ENCODE measurements at regions not wholly inside any gene's neighbourhood (a gene's known extent, or its start where the extent isn't known, plus 50 kb on each side); places are given as distances from the start of the nearest gene placed in this dataset.

DNA sequence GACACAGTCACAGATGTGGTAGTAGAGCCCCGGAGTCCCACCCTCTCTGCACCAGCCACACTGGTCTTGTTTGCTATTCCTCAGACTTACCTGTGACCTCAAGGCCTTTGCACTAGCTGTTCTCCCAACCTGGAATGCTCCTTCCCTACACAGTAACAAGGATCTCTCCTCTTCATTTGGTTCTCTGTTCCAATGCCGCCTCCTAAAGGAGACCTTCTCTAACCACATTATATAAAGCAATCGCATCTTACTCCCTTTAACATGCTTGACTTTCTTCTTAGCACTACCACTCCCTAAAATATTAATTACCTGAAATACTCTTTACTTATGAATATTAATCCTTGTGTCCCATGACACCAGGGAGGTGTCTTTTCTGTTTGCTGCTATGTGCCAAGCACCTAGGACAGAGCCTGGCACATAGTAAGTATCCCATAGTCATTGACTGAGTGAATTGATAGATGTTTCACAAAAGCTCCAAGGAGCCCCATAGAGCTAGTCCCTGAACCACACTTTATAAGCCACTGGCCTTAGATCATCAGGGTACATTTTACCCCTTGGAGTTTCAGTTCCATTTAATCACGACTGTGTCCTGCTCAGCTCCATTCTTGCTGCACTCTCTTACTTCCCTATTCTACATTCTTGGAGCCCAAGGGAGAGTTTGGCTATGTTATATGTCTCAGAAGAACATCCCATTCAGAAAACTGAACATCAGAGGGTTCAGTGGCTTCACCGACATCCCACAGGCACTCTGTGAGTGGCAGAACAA lies 312.7 kb downstream of the RAB28 start (continued):
- TF ChIP-seq, protein P1, sequence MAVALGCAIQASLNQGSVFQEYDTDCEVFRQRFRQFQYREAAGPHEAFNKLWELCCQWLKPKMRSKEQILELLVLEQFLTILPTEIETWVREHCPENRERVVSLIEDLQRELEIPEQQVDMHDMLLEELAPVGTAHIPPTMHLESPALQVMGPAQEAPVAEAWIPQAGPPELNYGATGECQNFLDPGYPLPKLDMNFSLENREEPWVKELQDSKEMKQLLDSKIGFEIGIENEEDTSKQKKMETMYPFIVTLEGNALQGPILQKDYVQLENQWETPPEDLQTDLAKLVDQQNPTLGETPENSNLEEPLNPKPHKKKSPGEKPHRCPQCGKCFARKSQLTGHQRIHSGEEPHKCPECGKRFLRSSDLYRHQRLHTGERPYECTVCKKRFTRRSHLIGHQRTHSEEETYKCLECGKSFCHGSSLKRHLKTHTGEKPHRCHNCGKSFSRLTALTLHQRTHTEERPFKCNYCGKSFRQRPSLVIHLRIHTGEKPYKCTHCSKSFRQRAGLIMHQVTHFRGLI (tag by site-specific recombination; IDR thresholded peaks at IDR 0.05), result no peak
- no peak for TF ChIP-seq ZNF266 (tag by site-specific recombination; IDR thresholded peaks at IDR 0.05; ENCODE audit: low read depth)

- no peak overlapping the region for H3K4me3 ChIP-seq (ENCODE audit: low read depth, low read length)
- H3K4me1 ChIP-seq (ENCODE audit: control insufficient read depth, insufficient read depth, low read length), result no peaks in the 10 kb centered on the region
- CTCF ChIA-PET, result no interaction called here
- no peak overlapping the region for H3K27ac ChIP-seq (ENCODE audit: extremely low read depth, low read depth, low read length)
- no peaks in the 10 kb centered on the region for H3K9me3 ChIP-seq (ENCODE audit: control insufficient read depth, insufficient read depth, low read depth, low read length)
- no peak for TF ChIP-seq ZNF560 (tag by site-specific recombination; IDR thresholded peaks at IDR 0.05; ENCODE audit: borderline replicate concordance)
- no peak for TF ChIP-seq ZNF629 (tag by site-specific recombination; IDR thresholded peaks at IDR 0.05)
- no peak for TF ChIP-seq ZNF394 (tag by site-specific recombination; IDR thresholded peaks at IDR 0.05; ENCODE audit: borderline replicate concordance)
- TF ChIP-seq TSHZ1 (tag by site-specific recombination; IDR thresholded peaks at IDR 0.05; ENCODE audit: borderline replicate concordance), result no peak
- TF ChIP-seq, protein P2, sequence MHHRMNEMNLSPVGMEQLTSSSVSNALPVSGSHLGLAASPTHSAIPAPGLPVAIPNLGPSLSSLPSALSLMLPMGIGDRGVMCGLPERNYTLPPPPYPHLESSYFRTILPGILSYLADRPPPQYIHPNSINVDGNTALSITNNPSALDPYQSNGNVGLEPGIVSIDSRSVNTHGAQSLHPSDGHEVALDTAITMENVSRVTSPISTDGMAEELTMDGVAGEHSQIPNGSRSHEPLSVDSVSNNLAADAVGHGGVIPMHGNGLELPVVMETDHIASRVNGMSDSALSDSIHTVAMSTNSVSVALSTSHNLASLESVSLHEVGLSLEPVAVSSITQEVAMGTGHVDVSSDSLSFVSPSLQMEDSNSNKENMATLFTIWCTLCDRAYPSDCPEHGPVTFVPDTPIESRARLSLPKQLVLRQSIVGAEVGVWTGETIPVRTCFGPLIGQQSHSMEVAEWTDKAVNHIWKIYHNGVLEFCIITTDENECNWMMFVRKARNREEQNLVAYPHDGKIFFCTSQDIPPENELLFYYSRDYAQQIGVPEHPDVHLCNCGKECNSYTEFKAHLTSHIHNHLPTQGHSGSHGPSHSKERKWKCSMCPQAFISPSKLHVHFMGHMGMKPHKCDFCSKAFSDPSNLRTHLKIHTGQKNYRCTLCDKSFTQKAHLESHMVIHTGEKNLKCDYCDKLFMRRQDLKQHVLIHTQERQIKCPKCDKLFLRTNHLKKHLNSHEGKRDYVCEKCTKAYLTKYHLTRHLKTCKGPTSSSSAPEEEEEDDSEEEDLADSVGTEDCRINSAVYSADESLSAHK (tag by site-specific recombination; IDR thresholded peaks at IDR 0.05), result no peak
- TF ChIP-seq ZFP41 (tag by site-specific recombination; IDR thresholded peaks at IDR 0.05; ENCODE audit: borderline replicate concordance), result no peak
- no peak for TF ChIP-seq ZNF266 (tag by site-specific recombination; IDR thresholded peaks at IDR 0.05; ENCODE audit: low read depth)
- no peak for TF ChIP-seq ZXDB (tag by site-specific recombination; IDR thresholded peaks at IDR 0.05)
- TF ChIP-seq HOXC10 (CRISPR knock-in tag; IDR thresholded peaks at IDR 0.05), result no peak
- TF ChIP-seq, protein P3, sequence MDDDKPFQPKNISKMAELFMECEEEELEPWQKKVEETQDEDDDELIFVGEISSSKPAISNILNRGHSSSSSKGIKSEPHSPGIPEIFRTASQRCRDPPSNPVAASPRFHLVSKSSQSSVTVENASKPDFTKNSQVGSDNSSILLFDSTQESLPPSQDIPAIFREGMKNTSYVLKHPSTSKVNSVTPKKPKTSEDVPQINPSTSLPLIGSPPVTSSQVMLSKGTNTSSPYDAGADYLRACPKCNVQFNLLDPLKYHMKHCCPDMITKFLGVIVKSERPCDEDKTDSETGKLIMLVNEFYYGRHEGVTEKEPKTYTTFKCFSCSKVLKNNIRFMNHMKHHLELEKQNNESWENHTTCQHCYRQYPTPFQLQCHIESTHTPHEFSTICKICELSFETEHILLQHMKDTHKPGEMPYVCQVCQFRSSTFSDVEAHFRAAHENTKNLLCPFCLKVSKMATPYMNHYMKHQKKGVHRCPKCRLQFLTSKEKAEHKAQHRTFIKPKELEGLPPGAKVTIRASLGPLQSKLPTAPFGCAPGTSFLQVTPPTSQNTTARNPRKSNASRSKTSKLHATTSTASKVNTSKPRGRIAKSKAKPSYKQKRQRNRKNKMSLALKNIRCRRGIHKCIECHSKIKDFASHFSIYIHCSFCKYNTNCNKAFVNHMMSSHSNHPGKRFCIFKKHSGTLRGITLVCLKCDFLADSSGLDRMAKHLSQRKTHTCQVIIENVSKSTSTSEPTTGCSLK (tag by site-specific recombination; IDR thresholded peaks at IDR 0.05), result no peak
- no peaks in the 10 kb centered on the region for H3K36me3 ChIP-seq (ENCODE audit: control insufficient read depth in 2 of 2, insufficient read depth in 1 of 2, low read length in 2 of 2)
- POLR2A ChIA-PET, result no interaction called here
Observed at GRCh38 chr4:13169731-13170525, 314.2 kb downstream of the RAB28 start.
